H1 (cell line): ENCODE measurements at regions not wholly inside any gene's neighbourhood (a gene's known extent, or its start where the extent isn't known, plus 50 kb on each side); places are given as distances from the start of the nearest gene placed in this dataset.

Source experiments
- CTCF ChIA-PET: fragments of 300-600 bp; sonication (Branson Sonifier 250); formaldehyde crosslinking; loops from one replicate; lab custom pipeline; 2021; ENCODE audit not compliant: partially characterized antibody; lab: Charles Lee
- POLR2A ChIA-PET: fragments of 300-600 bp; sonication (Branson Sonifier 250); formaldehyde crosslinking; loops from one replicate; lab custom pipeline; 2021; ENCODE audit warnings: inconsistent platforms; ENCODE audit not compliant: partially characterized antibody; lab: Charles Lee
- DNase-seq, 2 experiments: peaks; one replicate each; pipeline versions ENCODE4 v3.0.0 to v3.0.0-alpha.2; 2010 to 2022; ENCODE audit warnings: low spot score in 2 of 2, low read depth in 1 of 2, mixed read lengths in 1 of 2
- FAIRE-seq: peaks from 2 replicates; lab custom pipeline; 2011; peaks lifted over from hg19 to GRCh38; lab: Jason Lieb, UNC
- H2AFZ ChIP-seq: 2 replicates; pipeline ENCODE4 v1.8.1; 2012; ENCODE audit warnings: low read length, inconsistent platforms
- H2AK5ac ChIP-seq: 2 replicates; pipeline ENCODE4 v1.6.1; 2013; ENCODE audit warnings: low read depth, low read length
- H2BK120ac ChIP-seq: replicated peaks from 2 replicates; pipeline ENCODE3; 2013; ENCODE audit warnings: low read depth, low read length, inconsistent platforms
- H2BK12ac ChIP-seq: 2 replicates; pipeline ENCODE4 v1.6.1; 2013; ENCODE audit warnings: low read depth, low read length
- H2BK15ac ChIP-seq: 2 replicates; pipeline ENCODE4 v1.6.1; 2013; ENCODE audit warnings: low read length
- H2BK20ac ChIP-seq: 2 replicates; pipeline ENCODE4 v1.6.1; 2013; ENCODE audit warnings: low read length
- H2BK5ac ChIP-seq: 2 replicates; pipeline ENCODE4 v1.6.1; 2013; ENCODE audit warnings: low read depth, low read length
- H3K14ac ChIP-seq: 2 replicates; pipeline ENCODE4 v1.6.1; 2013; ENCODE audit warnings: inconsistent platforms; ENCODE audit not compliant: insufficient read length
- H3K18ac ChIP-seq: 2 replicates; pipeline ENCODE4 v1.6.1; 2013; ENCODE audit warnings: low read length; ENCODE audit errors: extremely low read depth
- H3K23ac ChIP-seq: 2 replicates; pipeline ENCODE4 v1.6.1; 2013; ENCODE audit warnings: inconsistent platforms; ENCODE audit not compliant: insufficient read length
- H3K23me2 ChIP-seq: 2 replicates; pipeline ENCODE4 v1.6.1; 2013; ENCODE audit warnings: low read depth, low read length
- H3K27ac ChIP-seq: 2 replicates; pipeline ENCODE4 v1.6.1; 2011; ENCODE audit warnings: low read depth, low read length, inconsistent platforms
- H3K27me3 ChIP-seq, 4 experiments: replicated peaks in 1 of 4; 1 replicate in 1 of 4; 2 replicates in 3 of 4; pipeline versions ENCODE4 v1.6.1 to v1.8.1; 2011 to 2013; ENCODE audit warnings: low read length in 3 of 4, mild to moderate bottlenecking in 3 of 4, inconsistent platforms in 2 of 4, mixed read lengths in 2 of 4, moderate library complexity in 1 of 4; ENCODE audit not compliant: control insufficient read depth in 3 of 4, insufficient read depth in 3 of 4; ENCODE audit errors: extremely low read depth in 1 of 4
- H3K36me3 ChIP-seq, 4 experiments: 2 replicates each; pipeline versions ENCODE4 v1.6.1 to v1.8.1; 2011 to 2013; ENCODE audit warnings: mild to moderate bottlenecking in 4 of 4, low read length in 3 of 4, moderate library complexity in 2 of 4, control low read depth in 1 of 4, inconsistent platforms in 1 of 4; ENCODE audit not compliant: insufficient read depth in 4 of 4, control insufficient read depth in 2 of 4
- H3K4ac ChIP-seq: replicated peaks from 2 replicates; pipeline ENCODE3; 2013; ENCODE audit warnings: low read length, low read depth, mixed read lengths, inconsistent platforms; ENCODE audit not compliant: insufficient read length
- H3K4me1 ChIP-seq, 4 experiments: replicated peaks in 1 of 4; 1 replicate in 1 of 4; 2 replicates in 3 of 4; pipeline versions ENCODE4 v1.6.1 to v1.8.1; 2011 to 2013; ENCODE audit warnings: low read length in 3 of 4, inconsistent platforms in 2 of 4, mixed read lengths in 1 of 4; ENCODE audit not compliant: insufficient read depth in 4 of 4, control insufficient read depth in 3 of 4
- H3K4me2 ChIP-seq, 2 experiments: 2 replicates each; pipeline versions ENCODE4 v1.6.1 to v1.8.1; 2011 to 2013; ENCODE audit warnings: low read depth in 2 of 2, low read length in 2 of 2, control low read depth in 1 of 2, inconsistent platforms in 1 of 2, mild to moderate bottlenecking in 1 of 2; ENCODE audit not compliant: insufficient read depth in 1 of 2
- H3K4me3 ChIP-seq, 4 experiments: fragments of 200-600, 300-600 bp in 1 of 4; sonication (generic), shearing (Covaris generic), sonication (Bioruptor Twin) in 1 of 4; 2 replicates each; pipeline versions ENCODE4 v1.5.1 to v1.8.1; 2011 to 2016; ENCODE audit warnings: low read length in 4 of 4, low read depth in 3 of 4, control low read depth in 2 of 4, inconsistent platforms in 2 of 4, mild to moderate bottlenecking in 2 of 4, mixed read lengths in 1 of 4, moderate library complexity in 1 of 4; ENCODE audit not compliant: insufficient read depth in 2 of 4; ENCODE audit errors: extremely low read depth in 1 of 4
- H3K56ac ChIP-seq: replicated peaks from 2 replicates; pipeline ENCODE3; 2013; ENCODE audit warnings: low read depth, mild to moderate bottlenecking, mixed read lengths, low read length, inconsistent platforms; ENCODE audit not compliant: insufficient read length
- H3K79me1 ChIP-seq: 2 replicates; pipeline ENCODE4 v1.6.1; 2013; ENCODE audit warnings: low read depth, low read length, control low read depth
- H3K79me2 ChIP-seq, 2 experiments: 2 replicates each; pipeline versions ENCODE4 v1.6.1 to v1.8.1; 2012 to 2013; ENCODE audit warnings: low read length in 2 of 2, mild to moderate bottlenecking in 2 of 2, inconsistent platforms in 1 of 2; ENCODE audit not compliant: insufficient read depth in 2 of 2, control insufficient read depth in 1 of 2
- H3K9ac ChIP-seq, 4 experiments: replicated peaks in 1 of 4; 1 replicate in 1 of 4; 2 replicates in 3 of 4; pipeline versions ENCODE4 v1.6.1 to v1.8.1; 2011 to 2013; ENCODE audit warnings: low read depth in 3 of 4, low read length in 3 of 4, control low read depth in 2 of 4, mild to moderate bottlenecking in 2 of 4, moderate library complexity in 2 of 4, inconsistent platforms in 1 of 4; ENCODE audit errors: extremely low read depth in 1 of 4
- H3K9me3 ChIP-seq, 2 experiments: 2 replicates each; pipeline versions ENCODE4 v1.6.1 to v1.8.1; 2012 to 2013; ENCODE audit warnings: mild to moderate bottlenecking in 2 of 2, moderate library complexity in 2 of 2, control low read depth in 1 of 2, inconsistent platforms in 1 of 2, low read depth in 1 of 2, low read length in 1 of 2, mixed read lengths in 1 of 2; ENCODE audit not compliant: insufficient read depth in 2 of 2
- H4K20me1 ChIP-seq, 2 experiments: replicated peaks in 1 of 2; 2 replicates each; pipeline versions ENCODE3 to v1.8.1; 2011 to 2013; ENCODE audit warnings: inconsistent platforms in 2 of 2, low read length in 2 of 2, mild to moderate bottlenecking in 1 of 2; ENCODE audit not compliant: insufficient read depth in 2 of 2, control insufficient read depth in 1 of 2
- H4K5ac ChIP-seq: 2 replicates; pipeline ENCODE4 v1.6.1; 2013; ENCODE audit warnings: low read length, low read depth, mixed read lengths, inconsistent platforms; ENCODE audit not compliant: insufficient read length
- H4K8ac ChIP-seq: 2 replicates; pipeline ENCODE4 v1.8.0; 2013; ENCODE audit warnings: mild to moderate bottlenecking, moderate library complexity, low read length, inconsistent platforms; ENCODE audit not compliant: insufficient read depth; ENCODE audit errors: extremely low read depth
- H4K91ac ChIP-seq: replicated peaks from 2 replicates; pipeline ENCODE3; 2013; ENCODE audit warnings: low read length, mixed read lengths, inconsistent platforms; ENCODE audit not compliant: insufficient read length
- BRCA1 ChIP-seq: IDR thresholded peaks from 2 replicates; pipeline ENCODE4 v1.6.1; 2012; ENCODE audit warnings: low read depth, low read length, improper control_type of control experiment
- CEBPB ChIP-seq: IDR thresholded peaks from 2 replicates; pipeline ENCODE4 v1.6.1; 2012; ENCODE audit warnings: low read depth, low read length
- CHD1 ChIP-seq: IDR thresholded peaks from 2 replicates; pipeline ENCODE4 v1.6.1; 2012; ENCODE audit warnings: low read depth, low read length, improper control_type of control experiment
- HDAC2 ChIP-seq, 2 experiments: fragments of 300-600 bp in 1 of 2; sonication (generic) in 1 of 2; IDR thresholded peaks; 2 replicates each; pipeline ENCODE4 v1.6.1; 2011 to 2012; ENCODE audit warnings: low read depth in 2 of 2, low read length in 2 of 2, mild to moderate bottlenecking in 2 of 2, moderate library complexity in 2 of 2, borderline replicate concordance in 1 of 2, inconsistent platforms in 1 of 2
- JUN ChIP-seq: IDR thresholded peaks from 2 replicates; pipeline ENCODE4 v1.6.1; 2011; ENCODE audit warnings: low read depth, mild to moderate bottlenecking, improper control_type of control experiment, low read length
- NRF1 ChIP-seq: IDR thresholded peaks from 2 replicates; pipeline ENCODE4 v1.6.1; 2011; ENCODE audit warnings: mild to moderate bottlenecking, low read depth, low read length, improper control_type of control experiment
- POLR2AphosphoS5 ChIP-seq: IDR thresholded peaks from 2 replicates; pipeline ENCODE4 v1.6.1; 2011; ENCODE audit warnings: low read depth, low read length
- POU5F1 ChIP-seq: IDR thresholded peaks from 2 replicates; pipeline ENCODE4 v1.6.1; 2011; ENCODE audit warnings: low read depth, mild to moderate bottlenecking, low read length, moderate library complexity
- SRF ChIP-seq: IDR thresholded peaks from 2 replicates; pipeline ENCODE4 v1.6.1; 2011; ENCODE audit warnings: mild to moderate bottlenecking, low read depth, low read length, moderate library complexity
- SUZ12 ChIP-seq: fragments of 200-600 bp; sonication (generic); IDR thresholded peaks from 2 replicates; pipeline ENCODE4 v1.6.1; 2012; ENCODE audit warnings: mild to moderate bottlenecking, inconsistent platforms, low read length, moderate library complexity, mixed read lengths
- WGBS, 2 experiments: shearing (Covaris generic) in 1 of 2; methylation state at CpG; one replicate each; pipeline versions ENCODE4 v1.1.6 to v1.1.7; 2013 to 2015; ENCODE audit warnings: low lambda C conversion rate in 2 of 2, mixed read lengths in 2 of 2, inconsistent platforms in 1 of 2, low coverage in 1 of 2, missing lambda C conversion rate in 1 of 2; ENCODE audit not compliant: insufficient replicate concordance in 2 of 2, insufficient coverage in 1 of 2, insufficient read length in 1 of 2; ENCODE audit errors: extremely low coverage in 1 of 2, missing lambda C conversion rate in 1 of 2; 5-methylcytosine and 5-hydroxymethylcytosine counted together

- POLR2A ChIA-PET, result no interaction called here
- Histone ChIP-seq H2AFZ (no peak overlapping the region), H2BK15ac (no peak overlapping the region), H4K8ac (no peak overlapping the region), H4K20me1 (peaks cover 0 to 2% of the 10 kb centered on the region in 2 experiments), H3K79me2 (no peaks in the 10 kb centered on the region), H3K4me2 (no peak overlapping the region), H3K4me3 (no peak overlapping the region), H3K27me3 (no peaks in the 10 kb centered on the region), H3K36me3 (no peaks in the 10 kb centered on the region), H3K79me1 (no peaks in the 10 kb centered on the region), H3K4ac (no peak overlapping the region), H3K27ac (no peak overlapping the region), H3K9me3 (no peaks in the 10 kb centered on the region)
- no peak for FAIRE-seq
- 90% methylated on average over 3 of the region's 3 CpGs; no CpG with 5 or more reads in 1 of the 2 experiments for WGBS, 2 experiments
- TF ChIP-seq SRF (no peak), POU5F1 (no peak), SUZ12 (no peak), HDAC2 (IDR thresholded peaks at IDR 0.05; ENCODE audit: borderline replicate concordance in 1 of 2, low read depth in 2 of 2, low read length in 2 of 2) (no peak), POLR2AphosphoS5 (no peak), CEBPB (no peak), BRCA1 (no peak), NRF1 (no peak), CHD1 (no peak), JUN (no peak)
- TF ChIP-seq, all 59 proteins: peak for 0
- no peak overlapping the region for H3K14ac ChIP-seq
- H2AK5ac ChIP-seq, result no peak overlapping the region
- H3K4me1 ChIP-seq, result peaks cover 4 to 11% (median 10%) of the 10 kb centered on the region in 4 experiments; a peak in 6 of 7 replicates
- H2BK20ac ChIP-seq, result no peak overlapping the region
- no peak overlapping the region for H2BK5ac ChIP-seq
- H2BK12ac ChIP-seq, result no peak overlapping the region
- no peak overlapping the region for H2BK120ac ChIP-seq
- CTCF ChIA-PET, result interaction anchor here (0.5 to 5.7 kb wide), 21 partner anchors 9 to 888 kb away, joined by 3 to 48 read pairs (median 5); no protein-coding TSS in a partner anchor
- no peak for DNase-seq
- H3K9ac ChIP-seq, result no peak overlapping the region
- no peak overlapping the region for H3K23ac ChIP-seq
- H3K56ac ChIP-seq, result no peak overlapping the region
- no peak overlapping the region for H4K5ac ChIP-seq
- peaks cover 5% of the 10 kb centered on the region; the same call in 1 of the 2 replicates for H3K23me2 ChIP-seq
- no peak overlapping the region for H4K91ac ChIP-seq
- H3K18ac ChIP-seq, result no peak overlapping the region
These were observed 183.5 kb downstream of the BRINP2 start for GRCh38 chr1:177354247-177354646.
